ENCODE measurements at regions not wholly inside any gene's neighbourhood (a gene's known extent, or its start where the extent isn't known, plus 50 kb on each side); places are given as distances from the start of the nearest gene placed in this dataset.

DNA sequence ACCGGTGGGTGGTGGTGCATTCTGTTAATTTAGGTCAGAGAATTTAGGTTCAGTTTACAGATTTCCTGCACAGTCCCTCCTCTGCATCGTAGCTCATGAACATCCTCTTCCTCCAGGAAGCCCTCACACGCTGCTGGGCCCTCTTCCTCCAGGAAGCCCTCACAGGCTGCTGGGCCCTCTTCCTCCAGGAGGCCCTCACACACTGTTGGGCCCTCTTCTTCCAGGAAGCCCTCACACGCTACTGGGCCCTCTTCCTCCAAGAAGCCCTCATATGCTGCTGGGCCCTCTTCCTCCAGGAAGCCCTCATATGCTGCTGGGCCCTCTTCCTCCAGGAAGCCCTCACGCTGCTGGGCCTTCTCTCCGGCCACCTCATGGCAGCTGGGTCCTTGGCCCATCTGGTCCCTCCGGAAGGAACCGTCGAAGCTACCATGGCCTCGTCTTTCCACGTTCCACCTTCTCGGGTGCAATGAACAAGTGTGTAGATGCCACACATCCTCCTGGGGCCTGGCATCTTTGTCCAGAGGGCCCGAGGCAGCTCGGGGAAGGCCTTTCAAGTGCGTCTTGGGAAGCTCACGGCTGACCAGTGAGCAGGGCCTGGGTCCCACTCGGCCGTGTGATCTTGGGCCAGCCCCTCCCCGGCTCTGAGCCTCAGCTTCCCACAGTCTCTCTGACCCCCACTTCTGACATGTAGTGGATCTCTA lies 58.9 kb upstream of the PPARA start:
- intact Hi-C loops (cut with DNase I): no loop called here
- TF ChIP-seq CTCF (IDR thresholded peaks at IDR 0.05): no peak
- Histone ChIP-seq H3K27ac (no peak overlapping the region), H3K36me3 (no peaks in the 10 kb centered on the region), H3K4me3 (no peak overlapping the region), H3K27me3 (no peaks in the 10 kb centered on the region), H3K4me1 (peaks cover 4% of the 10 kb centered on the region), H3K9me3 (no peaks in the 10 kb centered on the region), H3K9ac (ENCODE audit: low read depth in 2 of 2, low read length in 2 of 2) (peak overlapping the region in 1 of 2 donors; percentile 20)
- DNase-seq: no peak

DNA sequence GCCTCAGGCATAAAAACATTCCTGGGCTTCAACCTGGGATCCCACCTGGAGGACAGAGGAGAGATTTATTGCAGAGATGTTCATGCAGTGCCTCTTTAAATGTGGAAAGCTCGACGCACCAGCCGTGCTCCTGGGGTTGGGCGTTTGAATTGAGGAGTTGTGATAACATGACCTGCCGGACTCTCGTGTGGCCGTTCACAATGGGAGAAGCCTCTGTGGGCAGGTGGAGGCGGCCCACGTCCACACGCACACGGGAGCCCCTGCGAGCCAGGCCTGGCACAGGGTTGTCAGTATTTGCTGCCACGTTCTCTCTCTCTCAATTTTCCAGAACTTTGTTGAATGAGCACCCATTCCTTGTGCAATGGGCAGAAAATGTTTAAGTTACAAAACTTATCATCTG lies 58.3 kb upstream of the PPARA start:
- no peak overlapping the region for H3K27ac ChIP-seq
- no peaks in the 10 kb centered on the region for H3K9me3 ChIP-seq
- DNase-seq: no peak
- no peaks in the 10 kb centered on the region for H3K27me3 ChIP-seq
- H3K4me1 ChIP-seq: no peaks in the 10 kb centered on the region
- TF ChIP-seq CTCF (IDR thresholded peaks at IDR 0.05): no peak
- intact Hi-C loops (cut with DNase I): no loop called here
- H3K4me3 ChIP-seq: no peak overlapping the region
- H3K9ac ChIP-seq (ENCODE audit: low read depth in 2 of 2, low read length in 2 of 2): peak overlapping the region in 1 of 2 donors; percentile 20
- H3K36me3 ChIP-seq: no peaks in the 10 kb centered on the region

- intact Hi-C loops (cut with DNase I): no loop called here
- Histone ChIP-seq H3K4me3 (no peak overlapping the region), H3K27ac (no peak overlapping the region), H3K4me1 (no peaks in the 10 kb centered on the region), H3K9me3 (no peaks in the 10 kb centered on the region), H3K27me3 (no peaks in the 10 kb centered on the region), H3K9ac (ENCODE audit: low read depth in 2 of 2, low read length in 2 of 2) (peak overlapping the region in 1 of 2 donors; percentile 4), H3K36me3 (no peaks in the 10 kb centered on the region)
- TF ChIP-seq CTCF (IDR thresholded peaks at IDR 0.05): no peak
- no peak for DNase-seq
Observed at GRCh38 chr22:46092670-46093410, 57.5 kb upstream of the PPARA start.

DNA sequence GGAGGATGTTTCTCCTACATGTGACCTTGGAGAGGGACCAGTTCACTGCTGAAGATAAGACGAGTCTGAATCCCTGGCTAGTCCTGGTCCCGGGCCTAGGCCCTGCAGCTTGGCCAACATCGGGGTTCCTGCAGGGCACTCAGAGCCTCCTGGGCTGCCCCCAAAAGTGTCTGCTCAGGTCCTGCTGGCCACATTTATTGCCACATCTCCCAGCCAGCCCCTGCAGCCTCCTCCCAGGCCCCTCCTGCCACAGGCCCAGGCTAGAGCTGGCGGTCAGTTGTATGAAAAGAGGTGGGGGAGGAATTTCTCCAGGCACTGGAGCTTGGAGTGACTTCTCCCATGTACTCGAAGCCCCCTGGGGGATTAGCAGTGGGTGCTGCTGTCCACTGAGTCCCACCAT lies 56.5 kb upstream of the PPARA start:
- peaks cover 4% of the 10 kb centered on the region for H3K36me3 ChIP-seq
- no peak overlapping the region for H3K27ac ChIP-seq
- H3K4me1 ChIP-seq: no peaks in the 10 kb centered on the region
- no peaks in the 10 kb centered on the region for H3K9me3 ChIP-seq
- no peaks in the 10 kb centered on the region for H3K27me3 ChIP-seq
- intact Hi-C loops (cut with DNase I): no loop called here
- TF ChIP-seq CTCF (IDR thresholded peaks at IDR 0.05): no peak
- H3K9ac ChIP-seq (ENCODE audit: low read depth in 2 of 2, low read length in 2 of 2): no peak overlapping the region
- no peak overlapping the region for H3K4me3 ChIP-seq
- no peak for DNase-seq

GRCh38 chr22:46094676-46095075 lies 55.6 kb upstream of the PPARA start:
- intact Hi-C loops (cut with DNase I): no loop called here
- H3K27me3 ChIP-seq: no peaks in the 10 kb centered on the region
- H3K4me1 ChIP-seq: no peaks in the 10 kb centered on the region
- H3K9ac ChIP-seq (ENCODE audit: low read depth in 2 of 2, low read length in 2 of 2): no peak overlapping the region
- no peaks in the 10 kb centered on the region for H3K9me3 ChIP-seq
- peaks cover 5% of the 10 kb centered on the region for H3K36me3 ChIP-seq
- no peak for TF ChIP-seq CTCF (IDR thresholded peaks at IDR 0.05)
- no peak overlapping the region for H3K4me3 ChIP-seq
- H3K27ac ChIP-seq: no peak overlapping the region
- DNase-seq: no peak

Data from colonic mucosa (tissue), 4 donors.